H1 (cell line): ENCODE measurements at regions not wholly inside any gene's neighbourhood (a gene's known extent, or its start where the extent isn't known, plus 50 kb on each side); places are given as distances from the start of the nearest gene placed in this dataset.

Source experiments
- E2F6 ChIP-seq: IDR thresholded peaks from 2 replicates; pipeline ENCODE4 v1.6.1; 2012; ENCODE audit warnings: inconsistent platforms
- JUND ChIP-seq: IDR thresholded peaks from 2 replicates; pipeline ENCODE4 v1.6.1; 2011; ENCODE audit warnings: mild to moderate bottlenecking, improper control_type of control experiment, low read length
- SIRT6 ChIP-seq: IDR thresholded peaks from one replicate; pipeline ENCODE4 v1.7.1; 2012; ENCODE audit warnings: low read length, inconsistent platforms
- SP2 ChIP-seq: IDR thresholded peaks from 2 replicates; pipeline ENCODE4 v1.6.1; 2012; ENCODE audit warnings: mild to moderate bottlenecking, low read length, inconsistent platforms
- SP4 ChIP-seq: IDR thresholded peaks from 2 replicates; pipeline ENCODE4 v1.6.1; 2012; ENCODE audit warnings: low read length, inconsistent platforms

DNA sequence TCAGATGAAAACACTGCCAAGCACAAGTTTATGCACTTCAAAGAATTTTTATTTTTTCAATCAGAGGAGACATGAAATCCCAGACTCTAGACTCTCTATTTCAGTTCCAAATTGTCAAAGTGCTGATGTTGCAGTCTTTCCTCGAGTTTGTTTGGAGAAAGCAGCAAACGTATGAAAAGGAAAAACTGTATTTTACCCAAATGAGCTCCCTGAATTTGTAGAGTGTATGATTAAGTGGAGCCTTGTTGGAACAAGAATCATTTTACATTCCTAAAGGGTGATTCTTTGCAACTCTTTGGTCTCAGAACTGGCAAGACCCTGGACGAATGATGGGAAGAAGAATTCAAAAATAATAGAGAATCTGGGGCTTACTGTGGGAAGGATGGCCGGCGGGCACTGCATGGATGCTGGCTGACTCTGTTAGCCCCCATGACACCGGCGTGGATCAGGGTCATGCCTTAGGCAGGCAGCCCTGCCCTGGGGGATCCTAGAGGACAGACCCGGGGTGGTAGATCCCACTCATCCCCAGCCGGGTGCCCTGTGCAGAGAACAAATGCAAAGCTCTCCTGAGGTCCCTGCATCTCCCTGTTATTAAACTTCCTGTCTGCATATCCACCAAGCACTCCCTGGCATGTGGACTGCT, 207.4 kb downstream of the FNDC1 start (continued):
- TF ChIP-seq SP4 = no peak
- TF ChIP-seq SIRT6 = no peak
- TF ChIP-seq E2F6 = no peak
- no peak for TF ChIP-seq JUND
- TF ChIP-seq SP2 = no peak
